ENCODE measurements at regions not wholly inside any gene's neighbourhood (a gene's known extent, or its start where the extent isn't known, plus 50 kb on each side); places are given as distances from the start of the nearest gene placed in this dataset.
A peak's percentile ranks its signal among the peaks of the same experiment; 100 is the strongest.

GRCh38 chr2:60674524-60675165 lies 81.4 kb upstream of the PAPOLG start:
- TF ChIP-seq CTCF (IDR thresholded peaks at IDR 0.05) (peak; percentile 70 to 90 (median 78)), POLR2AphosphoS5 (IDR thresholded peaks at IDR 0.05) (no peak), EP300 (IDR thresholded peaks at IDR 0.05) (no peak)

Measured in upper lobe of left lung (tissue), 4 donors.